ENCODE measurements at regions not wholly inside any gene's neighbourhood (a gene's known extent, or its start where the extent isn't known, plus 50 kb on each side); places are given as distances from the start of the nearest gene placed in this dataset.
A peak's percentile ranks its signal among the peaks of the same experiment; 100 is the strongest.
"Not testable (repeated sequence)": the region's sequence is repeated elsewhere in the genome, so short reads cannot be mapped to it uniquely, and the experiment has no call there.

GRCh38 chr16:52976539-52977167, 76.0 kb downstream of the CHD9NB start:
- DNase-seq (ENCODE audit: low read depth), result no peak

GRCh38 chr16:52967744-52968143, 85.0 kb downstream of the CHD9NB start:
- DNase-seq (ENCODE audit: low read depth), result no peak

- no peak for DNase-seq (ENCODE audit: low read depth)
Measured at GRCh38 chr16:52964290-52964689, 88.4 kb downstream of the CHD9NB start.

GRCh38 chr16:52963855-52964242, 88.8 kb downstream of the CHD9NB start:
- DNase-seq (ENCODE audit: low read depth), result no peak

GRCh38 chr16:52963212-52963854, 89.4 kb downstream of the CHD9NB start:
- no peak for DNase-seq (ENCODE audit: low read depth)

GRCh38 chr16:52958951-52959350, 93.7 kb downstream of the CHD9NB start:
- DNase-seq (ENCODE audit: low read depth), result no peak

- no peak for DNase-seq (ENCODE audit: low read depth)
Measured at GRCh38 chr16:52957199-52957598, 95.5 kb downstream of the CHD9NB start.

- DNase-seq (ENCODE audit: low read depth), result no peak
Measured at GRCh38 chr16:52956044-52956443, 96.7 kb downstream of the CHD9NB start.

GRCh38 chr16:52953215-52953614, 99.5 kb downstream of the CHD9NB start:
- DNase-seq (ENCODE audit: low read depth), result no peak

- DNase-seq (ENCODE audit: low read depth), result no peak
Measured at GRCh38 chr16:52948946-52949345, 103.8 kb downstream of the CHD9NB start.

- no peak for DNase-seq (ENCODE audit: low read depth)
Measured at GRCh38 chr16:52932321-52932720, 120.4 kb downstream of the CHD9NB start.

GRCh38 chr16:52929478-52930400, 123.0 kb downstream of the CHD9NB start:
- no peak for DNase-seq (ENCODE audit: low read depth)

- DNase-seq (ENCODE audit: low read depth), result no peak
Measured at GRCh38 chr16:52928955-52929354, 123.7 kb downstream of the CHD9NB start.

GRCh38 chr16:52925143-52925542, 127.6 kb downstream of the CHD9NB start:
- DNase-seq (ENCODE audit: low read depth), result no peak

GRCh38 chr16:52924162-52924561, 128.5 kb downstream of the CHD9NB start:
- no peak for DNase-seq (ENCODE audit: low read depth)

- no peak for DNase-seq (ENCODE audit: low read depth)
Measured at GRCh38 chr16:52921104-52921503, 131.6 kb downstream of the CHD9NB start.

GRCh38 chr16:52920331-52920730, 132.4 kb downstream of the CHD9NB start:
- no peak for DNase-seq (ENCODE audit: low read depth)

- DNase-seq (ENCODE audit: low read depth), result no peak
Measured at GRCh38 chr16:52914428-52914827, 138.3 kb downstream of the CHD9NB start.

- DNase-seq (ENCODE audit: low read depth), result peak; percentile 20
Measured at GRCh38 chr16:52912565-52913173, 140.0 kb downstream of the CHD9NB start.

GRCh38 chr16:52908057-52908456, 144.6 kb downstream of the CHD9NB start:
- DNase-seq (ENCODE audit: low read depth), result not testable (repeated sequence)

- peak; percentile 2 for DNase-seq (ENCODE audit: low read depth)
Measured at GRCh38 chr16:52906281-52906680, 146.4 kb downstream of the CHD9NB start.

GRCh38 chr16:52896478-52897164, 156.1 kb downstream of the CHD9NB start:
- DNase-seq (ENCODE audit: low read depth), result no peak
